Lower leg skin (tissue), 3 donors: ENCODE measurements at regions not wholly inside any gene's neighbourhood (a gene's known extent, or its start where the extent isn't known, plus 50 kb on each side); places are given as distances from the start of the nearest gene placed in this dataset.

Experiments
- CTCF ChIP-seq, 3 donors: fragments of 450-650 bp; IDR thresholded peaks; one replicate each; pipeline ENCODE4 v1.5.1; 2016; ENCODE audit warnings: antibody characterized with exemption in 3 of 3, mild to moderate bottlenecking in 3 of 3, moderate library complexity in 2 of 3
- POLR2A ChIP-seq, 2 donors: fragments of 450-650 bp; IDR thresholded peaks; one replicate each; pipeline ENCODE4 v1.6.1; 2016 to 2017; ENCODE audit warnings: antibody characterized with exemption in 2 of 2, mild to moderate bottlenecking in 1 of 2, moderate library complexity in 1 of 2

GRCh38 chr4:33864290-33864859 is 2379.9 kb downstream of the ARAP2 start:
- no peak for TF ChIP-seq POLR2A (IDR thresholded peaks at IDR 0.05)
- TF ChIP-seq CTCF (IDR thresholded peaks at IDR 0.05), result no peak
